HEK293T (cell line): ENCODE measurements at regions not wholly inside any gene's neighbourhood (a gene's known extent, or its start where the extent isn't known, plus 50 kb on each side); places are given as distances from the start of the nearest gene placed in this dataset.

Source experiments
- ARNT ChIP-seq: fragments of 450-650 bp; IDR thresholded peaks from 2 replicates; pipeline ENCODE4 v1.6.1; 2017; ENCODE audit warnings: mild to moderate bottlenecking
- BHLHE40 ChIP-seq: fragments of 450-650 bp; IDR thresholded peaks from 2 replicates; pipeline ENCODE4 v1.6.1; 2016; ENCODE audit warnings: mild to moderate bottlenecking, moderate library complexity, borderline replicate concordance
- ELF4 ChIP-seq: fragments of 450-650 bp; IDR thresholded peaks from 2 replicates; pipeline ENCODE4 v1.6.1; 2017; ENCODE audit warnings: antibody characterized with exemption
- FOXA1 ChIP-seq: fragments of 450-650 bp; IDR thresholded peaks from 2 replicates; pipeline ENCODE4 v1.6.1; 2016; ENCODE audit warnings: mild to moderate bottlenecking
- FOXM1 ChIP-seq: fragments of 450-650 bp; IDR thresholded peaks from 2 replicates; pipeline ENCODE4 v1.6.1; 2017; ENCODE audit warnings: mild to moderate bottlenecking, borderline replicate concordance
- L3MBTL2 ChIP-seq: fragments of 450-650 bp; conservative IDR thresholded peaks from 2 replicates; pipeline ENCODE4 v1.6.1; 2016; ENCODE audit warnings: mild to moderate bottlenecking
- NFRKB ChIP-seq: fragments of 450-650 bp; IDR thresholded peaks from 2 replicates; pipeline ENCODE4 v1.6.1; 2016; ENCODE audit warnings: mild to moderate bottlenecking, moderate library complexity
- SP1 ChIP-seq: fragments of 450-650 bp; IDR thresholded peaks from 2 replicates; pipeline ENCODE4 v1.6.1; 2017
- SUZ12 ChIP-seq: fragments of 450-650 bp; IDR thresholded peaks from 2 replicates; pipeline ENCODE4 v1.6.1; 2016; ENCODE audit warnings: mild to moderate bottlenecking
- ZNF384 ChIP-seq: fragments of 450-650 bp; IDR thresholded peaks from 2 replicates; pipeline ENCODE4 v1.6.1; 2016

DNA sequence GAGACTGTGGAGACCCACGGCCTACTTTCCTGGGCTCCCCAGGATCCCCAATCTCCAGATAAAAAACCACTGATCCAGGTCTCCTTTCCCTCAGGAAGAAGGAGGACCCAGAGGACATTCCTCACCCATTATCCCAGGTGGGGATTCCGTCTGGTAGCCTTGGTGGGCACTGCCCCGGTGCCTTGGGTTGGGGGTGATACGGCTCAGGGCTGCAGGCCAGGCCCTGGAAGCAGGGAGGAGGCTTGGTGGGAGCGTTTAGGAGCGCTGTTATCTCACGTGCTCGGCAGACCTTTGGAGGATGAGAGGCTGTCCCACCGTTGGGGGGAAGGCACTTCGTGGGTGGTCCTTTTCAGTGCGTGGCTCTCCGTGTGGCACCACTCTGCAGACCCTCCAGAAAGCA lies 926.3 kb downstream of the BRD1 start:
- TF ChIP-seq SUZ12 (no peak), ZNF384 (no peak), L3MBTL2 (no peak), FOXA1 (no peak), FOXM1 (no peak), ELF4 (no peak), BHLHE40 (no peak), SP1 (no peak), ARNT (no peak), NFRKB (no peak)
